ENCODE measurements at regions not wholly inside any gene's neighbourhood (a gene's known extent, or its start where the extent isn't known, plus 50 kb on each side); places are given as distances from the start of the nearest gene placed in this dataset.

DNA sequence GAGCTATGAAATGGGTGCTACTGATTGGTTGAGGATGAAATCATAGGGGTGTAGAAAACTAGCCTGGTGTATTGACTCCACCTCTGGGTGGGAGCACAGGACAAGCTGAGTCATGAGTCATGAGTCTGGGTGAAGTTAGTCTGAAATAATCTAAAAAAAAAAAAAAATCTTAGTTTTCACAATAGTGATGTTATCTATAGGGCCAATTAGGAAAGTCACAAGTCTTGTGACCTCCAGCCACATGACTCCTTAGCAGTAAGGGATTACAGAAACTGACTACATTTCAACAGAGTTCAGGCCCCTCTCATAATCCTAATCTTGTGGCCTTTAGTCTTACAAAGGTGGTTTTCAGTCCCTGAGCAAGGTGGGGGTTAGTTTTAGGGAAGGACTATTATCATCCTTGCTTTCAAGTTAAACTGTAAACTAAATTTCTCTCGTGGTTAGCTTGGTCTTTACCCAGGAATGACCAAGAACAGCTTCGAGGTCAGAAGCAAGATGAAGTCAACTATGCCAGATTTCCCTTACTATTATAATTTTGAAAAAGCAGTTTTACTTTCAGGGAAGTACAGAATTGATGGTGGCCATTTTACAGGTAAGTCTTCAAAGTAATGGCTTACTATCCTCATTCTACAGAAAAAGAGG, 338.0 kb upstream of the GYPC start:
- WGBS, 2 donors = 63 to 69% methylated on average over 2 of the region's 2 CpGs
- TF ChIP-seq POLR2A (IDR thresholded peaks at IDR 0.05) = no peak
- TF ChIP-seq CTCF (IDR thresholded peaks at IDR 0.05) = no peak

DNA sequence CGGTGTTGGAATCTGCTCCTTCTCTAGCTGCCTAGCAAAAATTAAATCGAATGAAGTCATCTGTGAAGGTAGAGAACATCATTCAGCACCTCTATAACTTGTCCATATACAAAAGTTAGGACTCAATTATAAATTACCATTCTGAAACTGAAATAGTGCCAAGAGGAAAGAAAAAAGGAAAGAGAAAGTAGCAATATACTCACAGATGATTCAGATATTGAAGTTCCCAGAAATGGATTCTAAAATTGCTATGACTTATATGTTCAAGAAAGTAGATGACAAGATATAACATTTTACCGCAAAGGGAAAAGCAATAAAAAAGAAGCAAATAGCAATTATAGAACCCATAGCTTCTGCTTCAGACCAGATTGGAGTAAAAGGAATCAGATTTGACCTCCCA, 333.6 kb upstream of the GYPC start:
- TF ChIP-seq POLR2A (IDR thresholded peaks at IDR 0.05) (no peak), CTCF (IDR thresholded peaks at IDR 0.05) (no peak)
- 75 to 80% methylated on average over 3 of the region's 3 CpGs for WGBS, 2 donors
- no peak for DNase-seq (ENCODE audit: low spot score in 2 of 2)
- intact Hi-C loops (cut with DNase I; ENCODE audit: low total_unique reads) = no loop called here
- H3K4me3 ChIP-seq (ENCODE audit: low read depth, poor library complexity, severe bottlenecking) = no peak overlapping the region

More for the DNA sequence above, 338.0 kb upstream of the GYPC start:
- H3K4me3 ChIP-seq (ENCODE audit: low read depth, poor library complexity, severe bottlenecking) = no peak overlapping the region
- intact Hi-C loops (cut with DNase I; ENCODE audit: low total_unique reads) = no loop called here
- DNase-seq (ENCODE audit: low spot score in 2 of 2) = no peak

- TF ChIP-seq POLR2A (IDR thresholded peaks at IDR 0.05) = no peak
- no peak for TF ChIP-seq CTCF (IDR thresholded peaks at IDR 0.05)
- DNase-seq (ENCODE audit: low spot score in 2 of 2) = no peak
- intact Hi-C loops (cut with DNase I; ENCODE audit: low total_unique reads) = no loop called here
- 75 to 81% methylated on average over 5 of the region's 5 CpGs for WGBS, 2 donors
- no peak overlapping the region for H3K4me3 ChIP-seq (ENCODE audit: low read depth, poor library complexity, severe bottlenecking)
Observed at GRCh38 chr2:126325202-126325601, 330.8 kb upstream of the GYPC start.

DNA sequence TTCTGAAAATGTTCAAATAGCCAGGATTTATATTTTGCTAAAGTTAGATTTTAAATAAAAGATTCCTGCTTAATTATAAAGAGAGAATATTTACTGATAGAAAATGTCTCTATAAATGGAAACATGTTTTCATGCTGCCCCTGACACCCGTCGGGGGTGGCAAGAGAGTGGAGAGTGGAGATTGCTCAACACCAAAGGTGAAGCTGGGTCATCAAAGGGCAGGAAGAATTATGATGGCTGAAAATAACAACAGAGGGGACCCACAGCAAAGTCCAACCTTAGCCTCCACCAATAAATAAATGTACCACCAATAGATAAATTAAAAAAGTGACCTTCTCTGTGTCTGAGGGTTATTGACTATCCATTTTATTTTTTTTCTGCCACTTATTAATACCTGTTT, 326.8 kb upstream of the GYPC start:
- WGBS, 2 donors = 78 to 83% methylated on average over 2 of the region's 2 CpGs
- no peak overlapping the region for H3K4me3 ChIP-seq (ENCODE audit: low read depth, poor library complexity, severe bottlenecking)
- intact Hi-C loops (cut with DNase I; ENCODE audit: low total_unique reads) = no loop called here
- no peak for TF ChIP-seq CTCF (IDR thresholded peaks at IDR 0.05)
- TF ChIP-seq POLR2A (IDR thresholded peaks at IDR 0.05) = no peak
- no peak for DNase-seq (ENCODE audit: low spot score in 2 of 2)

DNA sequence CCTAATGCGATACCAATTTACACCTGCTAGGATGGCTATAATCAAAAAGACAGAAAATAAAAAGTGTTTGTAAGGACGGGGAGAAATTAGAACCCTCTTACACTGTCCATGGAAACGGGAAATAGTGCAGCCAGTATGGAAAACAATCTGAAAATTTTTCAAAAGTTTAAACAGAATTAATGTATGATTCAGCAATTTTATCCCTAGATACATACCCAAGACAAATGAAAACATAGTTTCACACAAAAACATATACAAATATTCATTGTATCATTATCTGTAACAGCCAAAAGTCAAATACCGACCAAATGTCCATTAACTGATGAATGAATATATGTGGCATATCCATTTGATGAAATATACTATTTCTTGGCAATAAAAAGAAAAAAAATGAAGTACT, 313.5 kb upstream of the GYPC start:
- intact Hi-C loops (cut with DNase I; ENCODE audit: low total_unique reads) = loop anchor here (2.0 kb wide), 1 partner anchor 60 kb away; no protein-coding TSS in a partner anchor
- no peak overlapping the region for H3K4me3 ChIP-seq (ENCODE audit: low read depth, poor library complexity, severe bottlenecking)
- no peak for TF ChIP-seq POLR2A (IDR thresholded peaks at IDR 0.05)
- TF ChIP-seq CTCF (IDR thresholded peaks at IDR 0.05) = no peak
- 74 to 89% methylated on average over 4 of the region's 4 CpGs for WGBS, 2 donors
- DNase-seq (ENCODE audit: low spot score in 2 of 2) = no peak

DNA sequence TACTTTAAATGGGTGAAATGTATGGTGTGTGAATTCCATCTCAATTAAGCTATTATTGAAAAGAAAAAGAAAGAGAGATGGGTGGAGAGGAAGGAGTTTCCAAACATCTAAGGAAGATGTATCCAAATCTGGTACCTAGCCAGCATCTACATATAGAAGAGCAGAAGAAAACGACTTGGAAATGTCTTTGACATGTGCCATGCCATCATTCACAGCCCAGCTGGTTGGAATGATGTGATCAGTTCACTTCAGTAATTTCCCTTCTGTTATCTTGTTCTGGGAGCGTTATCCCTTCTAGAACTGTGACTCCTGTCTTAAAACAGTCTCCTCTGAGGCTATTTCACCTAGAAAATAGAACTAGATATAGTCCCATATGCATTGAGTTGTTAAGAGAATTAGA, 312.8 kb upstream of the GYPC start:
- H3K4me3 ChIP-seq (ENCODE audit: low read depth, poor library complexity, severe bottlenecking) = no peak overlapping the region
- 59 to 63% methylated on average over 2 of the region's 2 CpGs for WGBS, 2 donors
- TF ChIP-seq CTCF (IDR thresholded peaks at IDR 0.05) (no peak), POLR2A (IDR thresholded peaks at IDR 0.05) (no peak)
- DNase-seq (ENCODE audit: low spot score in 2 of 2) = no peak
- intact Hi-C loops (cut with DNase I; ENCODE audit: low total_unique reads) = loop anchor here (2.0 kb wide), 1 partner anchor 60 kb away; no protein-coding TSS in a partner anchor

Data from lower leg skin (tissue), 4 donors.